SK-N-SH (cell line): ENCODE measurements at regions not wholly inside any gene's neighbourhood (a gene's known extent, or its start where the extent isn't known, plus 50 kb on each side); places are given as distances from the start of the nearest gene placed in this dataset.

Experiments
- CTCF ChIA-PET: fragments of 300-600, 350-600 bp; formaldehyde crosslinking; extraction: SDS; loops from one replicate; lab custom pipeline; 2021; lab: Yijun Ruan, JAX
- POLR2A ChIA-PET: fragments of 350-600 bp; sonication (Branson Sonifier 250); formaldehyde crosslinking; extraction: SDS; loops from one replicate; lab custom pipeline; 2020; ENCODE audit warnings: antibody characterized with exemption, inconsistent platforms; lab: Yijun Ruan, JAX
- DNase-seq: peaks from one replicate; pipeline ENCODE4 v3.0.0; 2012
- H2AFZ ChIP-seq: fragments of 200-600 bp; sonication (generic); 2 replicates; pipeline ENCODE4 v1.8.1; 2016; ENCODE audit warnings: antibody characterized with exemption, mild to moderate bottlenecking, low read depth
- H3F3A ChIP-seq: fragments of 200-600 bp; sonication (generic); replicated peaks from 2 replicates; pipeline ENCODE3; 2016; ENCODE audit warnings: antibody characterized with exemption, mild to moderate bottlenecking; ENCODE audit not compliant: insufficient read depth
- H3K27ac ChIP-seq, 2 experiments: fragments of 200-500 bp in 1 of 2; fragments of 200-600 bp in 1 of 2; sonication (Bioruptor generic) in 1 of 2; sonication (generic), shearing (Covaris generic) in 1 of 2; 2 replicates each; pipeline versions ENCODE4 v1.5.1 to v1.6.1; 2014 to 2016; ENCODE audit warnings: low read depth in 2 of 2, inconsistent platforms in 1 of 2, low read length in 1 of 2, mild to moderate bottlenecking in 1 of 2, mixed read lengths in 1 of 2
- H3K27me3 ChIP-seq: fragments of 200-600 bp; sonication (generic), shearing (Covaris generic); 2 replicates; pipeline ENCODE4 v1.6.1; 2016; ENCODE audit warnings: mixed run types; ENCODE audit not compliant: insufficient read depth
- H3K36me3 ChIP-seq, 2 experiments: fragments of 200-500 bp in 1 of 2; fragments of 200-600 bp in 1 of 2; sonication (Bioruptor generic) in 1 of 2; sonication (generic) in 1 of 2; replicated peaks in 1 of 2; 2 replicates each; pipeline versions ENCODE3 to v1.5.1; 2014 to 2016; ENCODE audit warnings: low read length in 1 of 2, mild to moderate bottlenecking in 1 of 2; ENCODE audit not compliant: insufficient read depth in 2 of 2, control insufficient read depth in 1 of 2
- H3K4me1 ChIP-seq, 2 experiments: fragments of 200-500 bp in 1 of 2; fragments of 200-600 bp in 1 of 2; sonication (Bioruptor generic) in 1 of 2; sonication (generic), shearing (Covaris generic) in 1 of 2; 2 replicates each; pipeline versions ENCODE4 v1.5.1 to v1.6.1; 2014 to 2016; ENCODE audit warnings: low read depth in 1 of 2, low read length in 1 of 2, mixed run types in 1 of 2; ENCODE audit not compliant: insufficient read depth in 2 of 2, control insufficient read depth in 1 of 2
- H3K4me2 ChIP-seq: fragments of 200-600 bp; sonication (generic), shearing (Covaris generic); 2 replicates; pipeline ENCODE4 v1.6.1; 2017; ENCODE audit warnings: mixed run types
- H3K4me3 ChIP-seq, 2 experiments: fragments of 200-500 bp in 1 of 2; fragments of 200-600 bp in 1 of 2; sonication (Bioruptor generic) in 1 of 2; sonication (generic), shearing (Covaris generic) in 1 of 2; 2 replicates each; pipeline versions ENCODE4 v1.5.1 to v1.8.1; 2014 to 2016; ENCODE audit warnings: low read depth in 2 of 2, inconsistent platforms in 1 of 2, low read length in 1 of 2, mild to moderate bottlenecking in 1 of 2, mixed read lengths in 1 of 2, moderate library complexity in 1 of 2
- H3K79me2 ChIP-seq: fragments of 200-600 bp; sonication (generic); 2 replicates; pipeline ENCODE4 v1.8.1; 2017; ENCODE audit warnings: mild to moderate bottlenecking; ENCODE audit not compliant: insufficient read depth
- H3K9ac ChIP-seq: fragments of 200-600 bp; sonication (generic); 2 replicates; pipeline ENCODE4 v1.6.1; 2017; ENCODE audit warnings: mixed run types
- H3K9me2 ChIP-seq: fragments of 200-600 bp; sonication (generic); 2 replicates; pipeline ENCODE4 v1.6.1; 2017; ENCODE audit warnings: mixed run types
- H3K9me3 ChIP-seq: fragments of 200-600 bp; sonication (generic); 2 replicates; pipeline ENCODE4 v1.6.1; 2017; ENCODE audit warnings: mixed run types, mild to moderate bottlenecking, moderate library complexity
- H4K20me1 ChIP-seq: fragments of 200-600 bp; sonication (generic); 2 replicates; pipeline ENCODE4 v1.6.1; 2017; ENCODE audit warnings: mild to moderate bottlenecking, mixed run types; ENCODE audit not compliant: insufficient read depth
- ELF1 ChIP-seq: IDR thresholded peaks from 2 replicates; pipeline ENCODE4 v1.4.0; 2012
- EP300 ChIP-seq, 2 experiments: IDR thresholded peaks; 2 replicates each; pipeline versions ENCODE4 v1.4.0 to v1.6.1; 2012; ENCODE audit warnings: borderline replicate concordance in 1 of 2, low read depth in 1 of 2, low read length in 1 of 2
- FOSL2 ChIP-seq: IDR thresholded peaks from 2 replicates; pipeline ENCODE4 v1.4.0; 2012; ENCODE audit warnings: low read depth, mild to moderate bottlenecking, moderate library complexity, borderline replicate concordance
- FOXJ3 ChIP-seq: sonication (generic); formaldehyde crosslinking; IDR thresholded peaks from 2 replicates; pipeline ENCODE4 v1.5.1; 2020; ENCODE audit warnings: mild to moderate bottlenecking, missing genetic modification reagents
- GABPA ChIP-seq: IDR thresholded peaks from 2 replicates; pipeline ENCODE4 v1.4.0; 2012; ENCODE audit warnings: low read depth, mild to moderate bottlenecking
- JUND ChIP-seq: IDR thresholded peaks from 2 replicates; pipeline ENCODE4 v1.4.0; 2012
- MAX ChIP-seq: IDR thresholded peaks from 2 replicates; pipeline ENCODE4 v1.4.0; 2012; ENCODE audit warnings: low read depth
- MEF2A ChIP-seq: IDR thresholded peaks from 2 replicates; pipeline ENCODE4 v1.4.0; 2012; ENCODE audit warnings: low read depth, borderline replicate concordance
- NRF1 ChIP-seq: IDR thresholded peaks from 2 replicates; pipeline ENCODE4 v1.6.1; 2012; ENCODE audit warnings: low read depth, mild to moderate bottlenecking, low read length
- PBX3 ChIP-seq: IDR thresholded peaks from 2 replicates; pipeline ENCODE4; 2012
- POLR2AphosphoS5 ChIP-seq: IDR thresholded peaks from 2 replicates; pipeline ENCODE4 v1.6.1; 2012; ENCODE audit warnings: low read depth, low read length
- RAD21 ChIP-seq: IDR thresholded peaks from 2 replicates; pipeline ENCODE4 v1.6.1; 2012; ENCODE audit warnings: mild to moderate bottlenecking, low read length
- RCOR1 ChIP-seq: fragments of 150-350 bp; IDR thresholded peaks from 2 replicates; pipeline ENCODE4 v1.6.1; 2017; ENCODE audit warnings: antibody characterized with exemption, low read length
- RFX5 ChIP-seq: IDR thresholded peaks from 2 replicates; pipeline ENCODE4 v1.6.1; 2012; ENCODE audit warnings: mild to moderate bottlenecking, improper control_type of control experiment, low read length
- RXRA ChIP-seq: IDR thresholded peaks from 2 replicates; pipeline ENCODE4 v1.4.0; 2012; ENCODE audit warnings: low read depth, mild to moderate bottlenecking, borderline replicate concordance
- SIN3A ChIP-seq: IDR thresholded peaks from 2 replicates; pipeline ENCODE4 v1.6.1; 2012; ENCODE audit warnings: low read depth, mild to moderate bottlenecking, low read length, moderate library complexity, borderline replicate concordance
- SMC3 ChIP-seq: IDR thresholded peaks from 2 replicates; pipeline ENCODE4 v1.6.1; 2012; ENCODE audit warnings: low read depth, low read length, improper control_type of control experiment
- TEAD4 ChIP-seq: IDR thresholded peaks from 2 replicates; pipeline ENCODE4 v1.4.0; 2012; ENCODE audit warnings: mild to moderate bottlenecking, borderline replicate concordance; ENCODE audit not compliant: insufficient read depth
- USF1 ChIP-seq: IDR thresholded peaks from 2 replicates; pipeline ENCODE4 v1.4.0; 2012; ENCODE audit warnings: low read depth, borderline replicate concordance
- USF2 ChIP-seq: fragments of 150-350 bp; IDR thresholded peaks from 2 replicates; pipeline ENCODE4 v1.6.1; 2017; ENCODE audit warnings: antibody characterized with exemption, low read length, low read depth, borderline replicate concordance
- YY1 ChIP-seq: IDR thresholded peaks from 2 replicates; pipeline ENCODE4 v1.4.0; 2012; ENCODE audit warnings: low read depth, mild to moderate bottlenecking
- ZBTB33 ChIP-seq: IDR thresholded peaks from 2 replicates; pipeline ENCODE4 v1.4.0; 2012; ENCODE audit warnings: low read depth, borderline replicate concordance
- WGBS: methylation state at CpG from one replicate; pipeline ENCODE4 v1.1.6; 2017; ENCODE audit warnings: low lambda C conversion rate; 5-methylcytosine and 5-hydroxymethylcytosine counted together

- WGBS: 0% methylated on average over 1 of the region's 1 CpG
- Histone ChIP-seq H3K4me2 (no peak overlapping the region), H3K9me2 (no peaks in the 10 kb centered on the region), H3K9ac (no peak overlapping the region), H3K79me2 (no peaks in the 10 kb centered on the region), H3K27ac (no peak overlapping the region), H3K36me3 (no peaks in the 10 kb centered on the region), H2AFZ (no peak overlapping the region), H3K4me1 (no peaks in the 10 kb centered on the region), H3K27me3 (peaks cover 6% of the 10 kb centered on the region; the same call in 1 of the 2 replicates), H4K20me1 (no peaks in the 10 kb centered on the region), H3K9me3 (no peaks in the 10 kb centered on the region), H3K4me3 (no peak overlapping the region), H3F3A (no peaks in the 10 kb centered on the region)
- CTCF ChIA-PET: no interaction called here
- TF ChIP-seq ELF1 (no peak), EP300 (IDR thresholded peaks at IDR 0.05; ENCODE audit: borderline replicate concordance in 1 of 2, low read depth in 1 of 2, low read length in 1 of 2) (no peak), POLR2AphosphoS5 (no peak), ZBTB33 (no peak), RCOR1 (no peak), RXRA (no peak), YY1 (no peak), FOXJ3 (CRISPR knock-in tag) (no peak), PBX3 (no peak), FOSL2 (no peak), RAD21 (no peak), MEF2A (no peak)
- DNase-seq: no peak
- POLR2A ChIA-PET: no interaction called here
These were observed 281.6 kb upstream of the SLC16A7 start for GRCh38 chr12:59314209-59314608.

GRCh38 chr12:59304077-59304721 is 291.6 kb upstream of the SLC16A7 start:
- Histone ChIP-seq H2AFZ (no peak overlapping the region), H3K79me2 (no peaks in the 10 kb centered on the region), H3K4me1 (no peaks in the 10 kb centered on the region), H4K20me1 (no peaks in the 10 kb centered on the region), H3K4me3 (no peak overlapping the region), H3K9ac (no peak overlapping the region), H3K27me3 (no peaks in the 10 kb centered on the region), H3K9me3 (no peaks in the 10 kb centered on the region), H3K9me2 (no peaks in the 10 kb centered on the region), H3K36me3 (no peaks in the 10 kb centered on the region), H3F3A (no peaks in the 10 kb centered on the region), H3K27ac (no peak overlapping the region), H3K4me2 (no peak overlapping the region)
- 0% methylated on average over 5 of the region's 5 CpGs for WGBS
- DNase-seq: no peak
- CTCF ChIA-PET: no interaction called here
- TF ChIP-seq GABPA (no peak), JUND (no peak), USF1 (no peak), RXRA (no peak), TEAD4 (no peak), SMC3 (no peak), NRF1 (no peak), POLR2AphosphoS5 (no peak), USF2 (no peak), SIN3A (no peak), RFX5 (no peak), RAD21 (no peak), EP300 (IDR thresholded peaks at IDR 0.05; ENCODE audit: borderline replicate concordance in 1 of 2, low read depth in 1 of 2, low read length in 1 of 2) (no peak), FOXJ3 (CRISPR knock-in tag) (no peak), MAX (no peak), RCOR1 (no peak)
- POLR2A ChIA-PET: no interaction called here
